ENCODE measurements at regions not wholly inside any gene's neighbourhood (a gene's known extent, or its start where the extent isn't known, plus 50 kb on each side); places are given as distances from the start of the nearest gene placed in this dataset.

GRCh38 chr2:59082657-59083056 is 841.5 kb upstream of the FANCL start:
- no peaks in the 10 kb centered on the region for H4K20me1 ChIP-seq (ENCODE audit: insufficient read depth, low read length)
- no peaks in the 10 kb centered on the region for H3F3A ChIP-seq (ENCODE audit: insufficient read depth, low read length)
- no peaks in the 10 kb centered on the region for H3K9me3 ChIP-seq (ENCODE audit: low read length)
- no peak overlapping the region for H3K27ac ChIP-seq (ENCODE audit: low read depth, low read length, poor library complexity, severe bottlenecking)
- no peak overlapping the region for H3K4me2 ChIP-seq (ENCODE audit: low read length)
- H3K4me3 ChIP-seq (ENCODE audit: low read depth, low read length, poor library complexity, severe bottlenecking) = no peak overlapping the region
- no peaks in the 10 kb centered on the region for H3K79me2 ChIP-seq (ENCODE audit: insufficient read depth, low read length)
- no peaks in the 10 kb centered on the region for H3K9me2 ChIP-seq (ENCODE audit: low read depth, low read length)
- no peak overlapping the region for H2AFZ ChIP-seq (ENCODE audit: low read length)
- H3K27me3 ChIP-seq (ENCODE audit: insufficient read depth, low read length) = no peaks in the 10 kb centered on the region
- no peak overlapping the region for H3K9ac ChIP-seq (ENCODE audit: low read length)
- H3K4me1 ChIP-seq (ENCODE audit: insufficient read depth, low read length, severe bottlenecking) = no peaks in the 10 kb centered on the region
- H3K36me3 ChIP-seq (ENCODE audit: insufficient read depth, low read length) = no peaks in the 10 kb centered on the region
- no peak for TF ChIP-seq CTCF (IDR thresholded peaks at IDR 0.05; ENCODE audit: low read length)
- TF ChIP-seq EZH2 (IDR thresholded peaks at IDR 0.05; ENCODE audit: borderline replicate concordance, low read length) = no peak

GRCh38 chr2:59080451-59081181 is 839.5 kb upstream of the FANCL start:
- Histone ChIP-seq H3K27me3 (ENCODE audit: insufficient read depth, low read length) (no peaks in the 10 kb centered on the region), H3K9me2 (ENCODE audit: low read depth, low read length) (no peaks in the 10 kb centered on the region), H3K4me1 (ENCODE audit: insufficient read depth, low read length, severe bottlenecking) (no peaks in the 10 kb centered on the region), H3K4me2 (ENCODE audit: low read length) (no peak overlapping the region), H3K79me2 (ENCODE audit: insufficient read depth, low read length) (no peaks in the 10 kb centered on the region), H3K4me3 (ENCODE audit: low read depth, low read length, poor library complexity, severe bottlenecking) (no peak overlapping the region), H3K9me3 (ENCODE audit: low read length) (no peaks in the 10 kb centered on the region), H3K36me3 (ENCODE audit: insufficient read depth, low read length) (no peaks in the 10 kb centered on the region), H2AFZ (ENCODE audit: low read length) (no peak overlapping the region), H3K9ac (ENCODE audit: low read length) (no peak overlapping the region), H3F3A (ENCODE audit: insufficient read depth, low read length) (no peaks in the 10 kb centered on the region), H4K20me1 (ENCODE audit: insufficient read depth, low read length) (no peaks in the 10 kb centered on the region), H3K27ac (ENCODE audit: low read depth, low read length, poor library complexity, severe bottlenecking) (no peak overlapping the region)
- TF ChIP-seq CTCF (IDR thresholded peaks at IDR 0.05; ENCODE audit: low read length) (no peak), EZH2 (IDR thresholded peaks at IDR 0.05; ENCODE audit: borderline replicate concordance, low read length) (no peak)

- Histone ChIP-seq H2AFZ (ENCODE audit: low read length) (no peak overlapping the region), H3K27me3 (ENCODE audit: insufficient read depth, low read length) (no peaks in the 10 kb centered on the region), H3F3A (ENCODE audit: insufficient read depth, low read length) (no peaks in the 10 kb centered on the region), H3K9me3 (ENCODE audit: low read length) (no peaks in the 10 kb centered on the region), H3K9me2 (ENCODE audit: low read depth, low read length) (no peaks in the 10 kb centered on the region), H4K20me1 (ENCODE audit: insufficient read depth, low read length) (no peaks in the 10 kb centered on the region), H3K4me1 (ENCODE audit: insufficient read depth, low read length, severe bottlenecking) (no peaks in the 10 kb centered on the region), H3K27ac (ENCODE audit: low read depth, low read length, poor library complexity, severe bottlenecking) (no peak overlapping the region), H3K9ac (ENCODE audit: low read length) (no peak overlapping the region), H3K4me3 (ENCODE audit: low read depth, low read length, poor library complexity, severe bottlenecking) (no peak overlapping the region), H3K36me3 (ENCODE audit: insufficient read depth, low read length) (no peaks in the 10 kb centered on the region), H3K79me2 (ENCODE audit: insufficient read depth, low read length) (no peaks in the 10 kb centered on the region), H3K4me2 (ENCODE audit: low read length) (no peak overlapping the region)
- TF ChIP-seq EZH2 (IDR thresholded peaks at IDR 0.05; ENCODE audit: borderline replicate concordance, low read length) = no peak
- no peak for TF ChIP-seq CTCF (IDR thresholded peaks at IDR 0.05; ENCODE audit: low read length)
These were observed 836.9 kb upstream of the FANCL start for GRCh38 chr2:59077981-59078531.

Data from OCI-LY1 (cell line).